ENCODE measurements at regions not wholly inside any gene's neighbourhood (a gene's known extent, or its start where the extent isn't known, plus 50 kb on each side); places are given as distances from the start of the nearest gene placed in this dataset.

- TF ChIP-seq, protein P1, sequence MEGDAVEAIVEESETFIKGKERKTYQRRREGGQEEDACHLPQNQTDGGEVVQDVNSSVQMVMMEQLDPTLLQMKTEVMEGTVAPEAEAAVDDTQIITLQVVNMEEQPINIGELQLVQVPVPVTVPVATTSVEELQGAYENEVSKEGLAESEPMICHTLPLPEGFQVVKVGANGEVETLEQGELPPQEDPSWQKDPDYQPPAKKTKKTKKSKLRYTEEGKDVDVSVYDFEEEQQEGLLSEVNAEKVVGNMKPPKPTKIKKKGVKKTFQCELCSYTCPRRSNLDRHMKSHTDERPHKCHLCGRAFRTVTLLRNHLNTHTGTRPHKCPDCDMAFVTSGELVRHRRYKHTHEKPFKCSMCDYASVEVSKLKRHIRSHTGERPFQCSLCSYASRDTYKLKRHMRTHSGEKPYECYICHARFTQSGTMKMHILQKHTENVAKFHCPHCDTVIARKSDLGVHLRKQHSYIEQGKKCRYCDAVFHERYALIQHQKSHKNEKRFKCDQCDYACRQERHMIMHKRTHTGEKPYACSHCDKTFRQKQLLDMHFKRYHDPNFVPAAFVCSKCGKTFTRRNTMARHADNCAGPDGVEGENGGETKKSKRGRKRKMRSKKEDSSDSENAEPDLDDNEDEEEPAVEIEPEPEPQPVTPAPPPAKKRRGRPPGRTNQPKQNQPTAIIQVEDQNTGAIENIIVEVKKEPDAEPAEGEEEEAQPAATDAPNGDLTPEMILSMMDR (IDR thresholded peaks at IDR 0.05; ENCODE audit: borderline replicate concordance, extremely low read depth, low read length, poor library complexity, severe bottlenecking) = no peak
- TF ChIP-seq EZH2 (IDR thresholded peaks at IDR 0.05; ENCODE audit: borderline replicate concordance, low read depth, low read length, severe bottlenecking) = no peak
Measured at GRCh38 chr18:77944533-77944932, 694.9 kb downstream of the GALR1 start.

Data from DND-41 (cell line).